SH-SY5Y (cell line): ENCODE measurements at regions not wholly inside any gene's neighbourhood (a gene's known extent, or its start where the extent isn't known, plus 50 kb on each side); places are given as distances from the start of the nearest gene placed in this dataset.

Experiments used
- GATA2 ChIP-seq: IDR thresholded peaks from 2 replicates; pipeline ENCODE4 v1.6.1; 2011; ENCODE audit warnings: mild to moderate bottlenecking, low read depth, low read length
- GATA3 ChIP-seq: IDR thresholded peaks from 2 replicates; pipeline ENCODE4 v1.6.1; 2011; ENCODE audit warnings: low read depth, mild to moderate bottlenecking, low read length, moderate library complexity

- TF ChIP-seq GATA2 (no peak), GATA3 (no peak)
Measured at GRCh38 chr11:119856681-119857485, 127.9 kb upstream of the NECTIN1 start.

- TF ChIP-seq GATA2, result no peak
- TF ChIP-seq GATA3, result no peak
Measured at GRCh38 chr11:119855066-119855465, 126.1 kb upstream of the NECTIN1 start.

GRCh38 chr11:119854521-119854920, 125.5 kb upstream of the NECTIN1 start:
- no peak for TF ChIP-seq GATA3
- no peak for TF ChIP-seq GATA2

- TF ChIP-seq GATA2, result no peak
- TF ChIP-seq GATA3, result no peak
Measured at GRCh38 chr11:119853581-119854360, 124.8 kb upstream of the NECTIN1 start.

- TF ChIP-seq GATA3, result no peak
- TF ChIP-seq GATA2, result no peak
Measured at GRCh38 chr11:119852741-119853140, 123.7 kb upstream of the NECTIN1 start.

GRCh38 chr11:119850822-119851409, 121.9 kb upstream of the NECTIN1 start:
- TF ChIP-seq GATA3, result no peak
- no peak for TF ChIP-seq GATA2

GRCh38 chr11:119849872-119850271, 120.9 kb upstream of the NECTIN1 start:
- TF ChIP-seq GATA2 (no peak), GATA3 (no peak)

GRCh38 chr11:119847853-119848252, 118.9 kb upstream of the NECTIN1 start:
- no peak for TF ChIP-seq GATA3
- TF ChIP-seq GATA2, result no peak

GRCh38 chr11:119846374-119846773, 117.4 kb upstream of the NECTIN1 start:
- TF ChIP-seq GATA3 (no peak), GATA2 (no peak)

- TF ChIP-seq GATA2 (no peak), GATA3 (no peak)
Measured at GRCh38 chr11:119845756-119846155, 116.8 kb upstream of the NECTIN1 start.

- TF ChIP-seq GATA3 (no peak), GATA2 (no peak)
Measured at GRCh38 chr11:119845305-119845704, 116.3 kb upstream of the NECTIN1 start.

GRCh38 chr11:119844808-119845207, 115.8 kb upstream of the NECTIN1 start:
- TF ChIP-seq GATA2 (no peak), GATA3 (no peak)

- no peak for TF ChIP-seq GATA3
- no peak for TF ChIP-seq GATA2
Measured at GRCh38 chr11:119843877-119844276, 114.9 kb upstream of the NECTIN1 start.

- TF ChIP-seq GATA3 (no peak), GATA2 (no peak)
Measured at GRCh38 chr11:119842731-119843130, 113.7 kb upstream of the NECTIN1 start.

GRCh38 chr11:119839476-119840133, 110.6 kb upstream of the NECTIN1 start:
- TF ChIP-seq GATA2, result peak; percentile 58; the same call in 1 of the 2 replicates
- no peak for TF ChIP-seq GATA3
